IMR-90 (cell line): ENCODE measurements at regions not wholly inside any gene's neighbourhood (a gene's known extent, or its start where the extent isn't known, plus 50 kb on each side); places are given as distances from the start of the nearest gene placed in this dataset.

Experiments used
- ATAC-seq: fragments of 200-7000 bp; cut with Tn5 transposase; 2 replicates; pipeline ENCODE4 v1.9.1; 2020; ENCODE audit warnings: low read depth, mild to moderate bottlenecking, moderate library complexity
- BruUV-seq: library from RNA; stranded (reverse); fragments of 400-500 nt; replicated peaks from 2 replicates; lab custom pipeline; 2021; lab: Mats Ljungman, UMichigan
- CTCF ChIA-PET: fragments of 300-600 bp; formaldehyde crosslinking; extraction: SDS; loops from one replicate; lab custom pipeline; 2021; ENCODE audit warnings: antibody characterized with exemption; lab: Yijun Ruan, JAX
- POLR2A ChIA-PET: fragments of 300-600 bp; sonication (Branson Sonifier 250); formaldehyde crosslinking; loops from one replicate; lab custom pipeline; 2022; ENCODE audit warnings: antibody characterized with exemption; ENCODE audit not compliant: unreplicated experiment; lab: Charles Lee
- DNase-seq: peaks from one replicate; pipeline ENCODE4 v3.0.0; 2013
- H2AFZ ChIP-seq: replicated peaks from 2 replicates; pipeline ENCODE3; 2013; ENCODE audit warnings: low read length, mild to moderate bottlenecking; ENCODE audit not compliant: poor library complexity
- H2AK5ac ChIP-seq: 2 replicates; pipeline ENCODE4 v1.6.1; 2013; ENCODE audit warnings: low read depth, low read length, inconsistent platforms
- H2AK9ac ChIP-seq: replicated peaks from 2 replicates; pipeline ENCODE3; 2013; ENCODE audit warnings: mild to moderate bottlenecking, low read depth, low read length, moderate library complexity; ENCODE audit not compliant: poor library complexity
- H2BK120ac ChIP-seq: 2 replicates; pipeline ENCODE4 v1.6.1; 2013; ENCODE audit warnings: low read depth, low read length, inconsistent platforms
- H2BK15ac ChIP-seq: 3 replicates; pipeline ENCODE4 v1.6.1; 2013; ENCODE audit warnings: low read depth, low read length, inconsistent platforms
- H2BK20ac ChIP-seq: 2 replicates; pipeline ENCODE4 v1.6.1; 2013; ENCODE audit warnings: low read depth, mild to moderate bottlenecking, inconsistent platforms, low read length, moderate library complexity
- H2BK5ac ChIP-seq: 2 replicates; pipeline ENCODE4 v1.6.1; 2013; ENCODE audit warnings: mild to moderate bottlenecking, low read depth, low read length, inconsistent platforms; ENCODE audit not compliant: poor library complexity, severe bottlenecking
- H3K14ac ChIP-seq: replicated peaks from 2 replicates; pipeline ENCODE4 v1.6.1; 2013; ENCODE audit warnings: low read depth, low read length, inconsistent platforms
- H3K18ac ChIP-seq: 2 replicates; pipeline ENCODE4 v1.6.1; 2013; ENCODE audit warnings: low read depth, low read length, control low read depth
- H3K23ac ChIP-seq: 2 replicates; pipeline ENCODE4 v1.6.1; 2013; ENCODE audit warnings: low read depth, low read length, inconsistent platforms
- H3K27ac ChIP-seq: 2 replicates; pipeline ENCODE4 v1.5.1; 2013; ENCODE audit warnings: mild to moderate bottlenecking, control low read depth, low read length; ENCODE audit not compliant: insufficient read depth
- H3K27me3 ChIP-seq: 2 replicates; pipeline ENCODE4 v1.6.1; 2013; ENCODE audit warnings: low read length; ENCODE audit not compliant: control insufficient read depth, insufficient read depth
- H3K36me3 ChIP-seq: 2 replicates; pipeline ENCODE4 v1.6.1; 2013; ENCODE audit warnings: low read length, mixed read lengths; ENCODE audit not compliant: control insufficient read depth, insufficient read depth
- H3K4ac ChIP-seq: 2 replicates; pipeline ENCODE4 v1.6.1; 2013; ENCODE audit warnings: low read depth, low read length, inconsistent platforms
- H3K4me1 ChIP-seq: 2 replicates; pipeline ENCODE4 v1.6.1; 2013; ENCODE audit warnings: low read length, mixed read lengths; ENCODE audit not compliant: control insufficient read depth, insufficient read depth
- H3K4me2 ChIP-seq: 2 replicates; pipeline ENCODE4 v1.6.1; 2013; ENCODE audit warnings: low read depth, mild to moderate bottlenecking, control low read depth, low read length, moderate library complexity
- H3K4me3 ChIP-seq: 2 replicates; pipeline ENCODE4 v1.5.1; 2013; ENCODE audit warnings: low read depth, mild to moderate bottlenecking, control low read depth, low read length, moderate library complexity; ENCODE audit not compliant: insufficient read depth
- H3K56ac ChIP-seq: 2 replicates; pipeline ENCODE4 v1.6.1; 2013; ENCODE audit warnings: low read length, inconsistent platforms; ENCODE audit not compliant: insufficient read depth; ENCODE audit errors: extremely low read depth
- H3K79me1 ChIP-seq, 2 experiments: 2 replicates each; pipeline ENCODE4 v1.6.1; 2013; ENCODE audit warnings: low read length in 2 of 2, inconsistent platforms in 1 of 2, low read depth in 1 of 2
- H3K9ac ChIP-seq: 2 replicates; pipeline ENCODE4 v1.6.1; 2013; ENCODE audit warnings: low read depth, low read length, control low read depth
- H3K9me1 ChIP-seq: 2 replicates; pipeline ENCODE4 v1.6.1; 2013; ENCODE audit warnings: low read length, inconsistent platforms; ENCODE audit not compliant: insufficient read depth
- H3K9me3 ChIP-seq: 2 replicates; pipeline ENCODE4 v1.6.1; 2013; ENCODE audit warnings: low read length; ENCODE audit not compliant: control insufficient read depth, insufficient read depth
- H4K20me1 ChIP-seq: 2 replicates; pipeline ENCODE4 v1.6.1; 2013; ENCODE audit warnings: low read length, inconsistent platforms; ENCODE audit not compliant: insufficient read depth
- H4K5ac ChIP-seq: 2 replicates; pipeline ENCODE4 v1.6.1; 2013; ENCODE audit warnings: mild to moderate bottlenecking, low read depth, low read length, control low read depth
- H4K8ac ChIP-seq, 2 experiments: 2 replicates each; pipeline ENCODE4 v1.6.1; 2013; ENCODE audit warnings: low read depth in 2 of 2, low read length in 2 of 2, control low read depth in 1 of 2, inconsistent platforms in 1 of 2
- H4K91ac ChIP-seq: 2 replicates; pipeline ENCODE4 v1.6.1; 2013; ENCODE audit warnings: low read depth, low read length, inconsistent platforms; ENCODE audit not compliant: insufficient read depth
- BHLHE40 ChIP-seq: fragments of 150-350 bp; IDR thresholded peaks from 2 replicates; pipeline ENCODE4 v1.6.1; 2016; ENCODE audit warnings: mild to moderate bottlenecking, low read depth, low read length
- CEBPB ChIP-seq: IDR thresholded peaks from 2 replicates; pipeline ENCODE4 v1.6.1; 2012; ENCODE audit warnings: low read depth, low read length, improper control_type of control experiment
- CHD1 ChIP-seq: IDR thresholded peaks from 2 replicates; pipeline ENCODE4 v1.6.1; 2012; ENCODE audit warnings: low read depth, low read length, improper control_type of control experiment
- FOS ChIP-seq: fragments of 150-350 bp; IDR thresholded peaks from 2 replicates; pipeline ENCODE4 v1.6.1; 2016; ENCODE audit warnings: low read depth, low read length
- MAZ ChIP-seq: IDR thresholded peaks from 2 replicates; pipeline ENCODE4 v1.6.1; 2012; ENCODE audit warnings: low read depth, mild to moderate bottlenecking, low read length, improper control_type of control experiment, moderate library complexity, borderline replicate concordance
- RAD21 ChIP-seq: IDR thresholded peaks from 2 replicates; pipeline ENCODE4 v1.6.1; 2012; ENCODE audit warnings: low read length, improper control_type of control experiment
- WGBS, 2 experiments: methylation state at CpG; one replicate each; pipeline versions ENCODE4 v1.1.5 to v1.1.7; 2013; ENCODE audit warnings: missing lambda C conversion rate in 2 of 2; ENCODE audit not compliant: insufficient read length in 1 of 2; ENCODE audit errors: extremely low coverage in 2 of 2; 5-methylcytosine and 5-hydroxymethylcytosine counted together
- dilution Hi-C: fragments of 300-500 bp; cut with HindIII; formaldehyde crosslinking; loops from one replicate; pipeline ENCODE4 v1.14.3; 2018; ENCODE audit warnings: low sequenced_read_pairs; ENCODE audit not compliant: unreplicated experiment
- in situ Hi-C: fragments of 300-500 bp; cut with MboI; formaldehyde crosslinking; loops from 3 replicates; pipeline ENCODE4 v1.14.3; 2019; ENCODE audit warnings: low sequenced_read_pairs, inconsistent platforms, mixed read lengths
- intact Hi-C: fragments of 100-400 bp; cut with micrococcal nuclease; formaldehyde crosslinking; loops from 2 replicates; pipeline ENCODE4 v1.10.0; 2022
- TF ChIP-seq, protein P1 (sequence below): conservative IDR thresholded peaks from 2 replicates; pipeline ENCODE4 v1.5.1; 2012; ENCODE audit warnings: mild to moderate bottlenecking, low read depth, low read length, improper control_type of control experiment
- TF ChIP-seq, protein P2 (sequence below): fragments of 150-350 bp; IDR thresholded peaks from 2 replicates; pipeline ENCODE4 v1.6.1; 2016; ENCODE audit warnings: low read depth, mild to moderate bottlenecking, low read length, moderate library complexity, borderline replicate concordance
- TF ChIP-seq, protein P3 (sequence below): fragments of 150-350 bp; IDR thresholded peaks from 2 replicates; pipeline ENCODE4 v1.6.1; 2017; ENCODE audit warnings: mild to moderate bottlenecking, antibody characterized with exemption, low read length, low read depth

DNA sequence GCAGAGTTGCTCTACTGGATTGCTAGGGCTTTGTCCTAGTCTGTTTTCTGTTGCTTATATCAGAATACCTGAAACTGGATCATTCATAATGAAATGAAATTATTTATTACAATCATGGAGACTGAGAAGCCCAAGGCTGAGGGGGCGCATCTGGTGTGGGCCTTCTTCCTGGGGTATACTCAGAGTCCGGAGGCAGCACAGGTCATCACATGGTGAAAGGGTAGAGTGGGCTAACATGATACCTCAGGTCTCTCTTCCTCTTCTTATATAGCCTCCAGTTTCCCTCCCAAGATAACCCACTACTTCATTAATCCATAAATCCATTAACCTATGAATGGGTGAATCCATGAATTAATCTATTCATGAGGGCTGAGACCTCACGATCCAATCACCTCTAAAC is 667.6 kb upstream of the NCAM2 start:
- Histone ChIP-seq H2AFZ (no peak overlapping the region), H3K79me1 (no peaks in the 10 kb centered on the region)

More for the DNA sequence above, 667.6 kb upstream of the NCAM2 start:
- no peaks in the 10 kb centered on the region for H4K20me1 ChIP-seq
- peaks cover 4% of the 10 kb centered on the region; the same call in 1 of the 2 replicates for H3K9me3 ChIP-seq
- H3K27ac ChIP-seq: no peak overlapping the region
- H2BK15ac ChIP-seq: no peak overlapping the region
- no peak overlapping the region for H2BK5ac ChIP-seq
- ChIA-PET POLR2A (no interaction called here), CTCF (no interaction called here)
- H3K23ac ChIP-seq: no peak overlapping the region
- H3K36me3 ChIP-seq: no peaks in the 10 kb centered on the region
- no peak overlapping the region for H3K4me2 ChIP-seq
- no peak overlapping the region for H3K18ac ChIP-seq
- no peak for ATAC-seq
- no peak overlapping the region for H3K9ac ChIP-seq
- H3K9me1 ChIP-seq: no peaks in the 10 kb centered on the region
- H4K91ac ChIP-seq: no peak overlapping the region
- BruUV-seq: no TSS peak
- no peak overlapping the region for H3K4me3 ChIP-seq
- no CpG with 5 or more reads among the region's 3 CpGs for WGBS, 2 experiments
- no peak overlapping the region for H4K8ac ChIP-seq
- H2BK20ac ChIP-seq: no peak overlapping the region
- H3K14ac ChIP-seq: no peak overlapping the region
- no peak overlapping the region for H2BK120ac ChIP-seq
- no peak overlapping the region for H2AK9ac ChIP-seq
- H2AK5ac ChIP-seq: no peak overlapping the region
- in situ Hi-C loops (no loop called here), dilution Hi-C loops (no loop called here), intact Hi-C loops (no loop called here)
- H4K5ac ChIP-seq: no peak overlapping the region
- H3K56ac ChIP-seq: no peak overlapping the region
- H3K4me1 ChIP-seq: no peaks in the 10 kb centered on the region
- DNase-seq: no peak
- H3K4ac ChIP-seq: no peak overlapping the region
- TF ChIP-seq, protein P1, sequence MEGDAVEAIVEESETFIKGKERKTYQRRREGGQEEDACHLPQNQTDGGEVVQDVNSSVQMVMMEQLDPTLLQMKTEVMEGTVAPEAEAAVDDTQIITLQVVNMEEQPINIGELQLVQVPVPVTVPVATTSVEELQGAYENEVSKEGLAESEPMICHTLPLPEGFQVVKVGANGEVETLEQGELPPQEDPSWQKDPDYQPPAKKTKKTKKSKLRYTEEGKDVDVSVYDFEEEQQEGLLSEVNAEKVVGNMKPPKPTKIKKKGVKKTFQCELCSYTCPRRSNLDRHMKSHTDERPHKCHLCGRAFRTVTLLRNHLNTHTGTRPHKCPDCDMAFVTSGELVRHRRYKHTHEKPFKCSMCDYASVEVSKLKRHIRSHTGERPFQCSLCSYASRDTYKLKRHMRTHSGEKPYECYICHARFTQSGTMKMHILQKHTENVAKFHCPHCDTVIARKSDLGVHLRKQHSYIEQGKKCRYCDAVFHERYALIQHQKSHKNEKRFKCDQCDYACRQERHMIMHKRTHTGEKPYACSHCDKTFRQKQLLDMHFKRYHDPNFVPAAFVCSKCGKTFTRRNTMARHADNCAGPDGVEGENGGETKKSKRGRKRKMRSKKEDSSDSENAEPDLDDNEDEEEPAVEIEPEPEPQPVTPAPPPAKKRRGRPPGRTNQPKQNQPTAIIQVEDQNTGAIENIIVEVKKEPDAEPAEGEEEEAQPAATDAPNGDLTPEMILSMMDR: no peak
- no peak for TF ChIP-seq FOS
- TF ChIP-seq, protein P2, sequence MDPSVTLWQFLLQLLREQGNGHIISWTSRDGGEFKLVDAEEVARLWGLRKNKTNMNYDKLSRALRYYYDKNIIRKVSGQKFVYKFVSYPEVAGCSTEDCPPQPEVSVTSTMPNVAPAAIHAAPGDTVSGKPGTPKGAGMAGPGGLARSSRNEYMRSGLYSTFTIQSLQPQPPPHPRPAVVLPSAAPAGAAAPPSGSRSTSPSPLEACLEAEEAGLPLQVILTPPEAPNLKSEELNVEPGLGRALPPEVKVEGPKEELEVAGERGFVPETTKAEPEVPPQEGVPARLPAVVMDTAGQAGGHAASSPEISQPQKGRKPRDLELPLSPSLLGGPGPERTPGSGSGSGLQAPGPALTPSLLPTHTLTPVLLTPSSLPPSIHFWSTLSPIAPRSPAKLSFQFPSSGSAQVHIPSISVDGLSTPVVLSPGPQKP: no peak
- TF ChIP-seq MAZ: no peak
- TF ChIP-seq, protein P3, sequence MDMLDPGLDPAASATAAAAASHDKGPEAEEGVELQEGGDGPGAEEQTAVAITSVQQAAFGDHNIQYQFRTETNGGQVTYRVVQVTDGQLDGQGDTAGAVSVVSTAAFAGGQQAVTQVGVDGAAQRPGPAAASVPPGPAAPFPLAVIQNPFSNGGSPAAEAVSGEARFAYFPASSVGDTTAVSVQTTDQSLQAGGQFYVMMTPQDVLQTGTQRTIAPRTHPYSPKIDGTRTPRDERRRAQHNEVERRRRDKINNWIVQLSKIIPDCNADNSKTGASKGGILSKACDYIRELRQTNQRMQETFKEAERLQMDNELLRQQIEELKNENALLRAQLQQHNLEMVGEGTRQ: no peak
- no peak for TF ChIP-seq BHLHE40
- TF ChIP-seq RAD21: no peak
- no peak for TF ChIP-seq CHD1
- no peak for TF ChIP-seq CEBPB
- no peaks in the 10 kb centered on the region for H3K27me3 ChIP-seq
